Femur (tissue), 1 donor: ENCODE measurements at regions not wholly inside any gene's neighbourhood (a gene's known extent, or its start where the extent isn't known, plus 50 kb on each side); places are given as distances from the start of the nearest gene placed in this dataset.
"Not testable (repeated sequence)": the region's sequence is repeated elsewhere in the genome, so short reads cannot be mapped to it uniquely, and the experiment has no call there.

Experiments
- DNase-seq: peaks from one replicate; pipeline ENCODE4 v3.0.0-alpha.2; 2017

GRCh38 chr13:81197483-81197882 is 856.6 kb upstream of the SPRY2 start:
- no peak for DNase-seq

- DNase-seq = no peak
These were observed 853.4 kb upstream of the SPRY2 start for GRCh38 chr13:81194362-81194761.

- DNase-seq = no peak
These were observed 843.8 kb upstream of the SPRY2 start for GRCh38 chr13:81184556-81185265.

GRCh38 chr13:81172603-81173002 is 831.7 kb upstream of the SPRY2 start:
- DNase-seq = no peak

GRCh38 chr13:81171065-81171647 is 830.2 kb upstream of the SPRY2 start:
- DNase-seq = no peak

- DNase-seq = not testable (repeated sequence)
These were observed 822.9 kb upstream of the SPRY2 start for GRCh38 chr13:81163823-81164222.

GRCh38 chr13:81153478-81153877 is 812.6 kb upstream of the SPRY2 start:
- no peak for DNase-seq

- no peak for DNase-seq
These were observed 807.9 kb upstream of the SPRY2 start for GRCh38 chr13:81148822-81149221.

- DNase-seq = not testable (repeated sequence)
These were observed 805.6 kb upstream of the SPRY2 start for GRCh38 chr13:81146576-81146975.

- no peak for DNase-seq
These were observed 801.5 kb upstream of the SPRY2 start for GRCh38 chr13:81142306-81142999.

GRCh38 chr13:81140675-81141074 is 799.7 kb upstream of the SPRY2 start:
- DNase-seq = no peak

GRCh38 chr13:81139987-81140386 is 799.1 kb upstream of the SPRY2 start:
- DNase-seq = no peak

GRCh38 chr13:81138353-81138980 is 797.5 kb upstream of the SPRY2 start:
- DNase-seq = no peak

GRCh38 chr13:81133066-81133465 is 792.1 kb upstream of the SPRY2 start:
- no peak for DNase-seq

- DNase-seq = no peak
These were observed 776.5 kb upstream of the SPRY2 start for GRCh38 chr13:81117416-81117815.

GRCh38 chr13:81116461-81117282 is 775.7 kb upstream of the SPRY2 start:
- DNase-seq = no peak

GRCh38 chr13:81109026-81109425 is 768.1 kb upstream of the SPRY2 start:
- DNase-seq = no peak

- DNase-seq = no peak
These were observed 765.4 kb upstream of the SPRY2 start for GRCh38 chr13:81106348-81106747.

- DNase-seq = no peak
These were observed 763.2 kb upstream of the SPRY2 start for GRCh38 chr13:81104035-81104715.

GRCh38 chr13:81102066-81102465 is 761.1 kb upstream of the SPRY2 start:
- not testable (repeated sequence) for DNase-seq

GRCh38 chr13:81089371-81090157 is 748.6 kb upstream of the SPRY2 start:
- no peak for DNase-seq
